Fibroblast of the conjunctiva (primary cell): ENCODE measurements at regions not wholly inside any gene's neighbourhood (a gene's known extent, or its start where the extent isn't known, plus 50 kb on each side); places are given as distances from the start of the nearest gene placed in this dataset.

Experiments used
- DNase-seq: peaks from one replicate; pipeline ENCODE4 v3.0.0-alpha.2; 2010; ENCODE audit warnings: low read depth

DNA sequence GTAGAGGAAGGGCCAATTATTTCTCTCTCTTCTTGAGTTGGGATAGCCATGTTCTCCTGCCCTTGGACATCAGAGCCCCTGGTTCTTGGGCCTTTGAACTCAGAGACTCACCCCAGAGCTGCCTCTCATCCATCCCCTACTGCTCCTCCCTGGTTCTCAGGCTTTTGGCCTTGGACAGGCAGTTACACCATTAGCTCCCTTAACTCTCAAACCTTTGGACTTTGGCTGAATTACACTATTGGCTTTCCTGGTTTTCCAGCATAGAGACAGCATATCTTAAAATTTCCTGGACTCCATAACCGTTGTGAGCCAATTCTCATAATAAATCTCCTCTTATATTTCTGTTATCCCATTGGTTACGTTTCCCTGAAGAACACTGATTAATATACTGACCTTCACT, 63.7 kb upstream of the CHL1 start:
- no peak for DNase-seq

DNA sequence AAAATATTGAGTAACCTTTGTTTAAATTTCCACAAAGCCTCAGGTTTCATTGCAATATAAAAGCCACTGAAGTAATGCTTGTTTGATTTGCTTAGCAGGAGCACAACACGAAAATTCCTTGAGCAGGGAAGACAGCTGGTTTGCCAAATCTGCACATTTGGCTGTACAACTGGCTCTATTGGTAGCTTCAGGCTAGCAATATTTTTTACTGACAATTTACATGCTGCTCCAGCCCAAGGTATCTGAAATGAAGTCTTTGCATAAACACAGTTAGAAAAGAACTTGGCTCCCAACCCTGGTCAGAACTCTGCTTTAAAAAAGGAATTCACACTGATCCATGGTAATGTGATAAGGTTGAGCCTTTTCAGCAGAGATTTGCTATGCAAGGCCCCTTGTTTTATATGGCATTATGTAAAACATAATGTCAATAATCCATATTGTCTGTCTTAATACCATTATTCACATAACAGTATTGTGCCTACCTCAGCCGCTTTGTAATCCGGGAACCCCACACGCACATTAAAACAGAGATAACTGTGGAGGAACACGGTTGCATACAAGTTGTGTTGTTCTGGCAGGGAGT, 55.7 kb upstream of the CHL1 start:
- no peak for DNase-seq
